HG03520 (cell line): ENCODE measurements at regions not wholly inside any gene's neighbourhood (a gene's known extent, or its start where the extent isn't known, plus 50 kb on each side); places are given as distances from the start of the nearest gene placed in this dataset.
"Not testable (repeated sequence)": the region's sequence is repeated elsewhere in the genome, so short reads cannot be mapped to it uniquely, and the experiment has no call there.

Experiments
- ATAC-seq: cut with Tn5 transposase; IDR thresholded peaks from one replicate; pipeline ENCODE4 v1.9.1; 2021; ENCODE audit warnings: mild to moderate bottlenecking, moderate library complexity; ENCODE audit not compliant: unreplicated experiment

DNA sequence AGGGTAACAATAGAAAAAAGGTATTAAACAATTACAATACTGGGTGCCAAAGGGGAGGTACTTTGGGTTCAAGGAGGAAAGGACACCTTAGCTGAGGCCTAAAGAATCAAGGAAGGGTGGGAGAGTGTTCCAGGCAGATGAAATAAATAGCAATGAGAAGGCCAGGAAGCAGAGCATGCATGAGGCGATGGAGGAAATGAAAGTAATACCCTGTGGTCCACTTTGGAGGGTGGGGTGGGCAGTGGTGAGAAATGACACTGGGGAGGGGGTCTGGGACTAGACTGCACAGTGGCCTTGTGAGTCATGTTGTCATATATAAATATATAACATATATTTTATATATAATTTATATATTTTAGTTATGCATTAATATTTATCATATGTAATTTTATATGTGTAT, 55.9 kb downstream of the BHLHE40 start:
- no peak for ATAC-seq

GRCh38 chr3:5035692-5036391, 56.6 kb downstream of the BHLHE40 start:
- ATAC-seq: no peak

DNA sequence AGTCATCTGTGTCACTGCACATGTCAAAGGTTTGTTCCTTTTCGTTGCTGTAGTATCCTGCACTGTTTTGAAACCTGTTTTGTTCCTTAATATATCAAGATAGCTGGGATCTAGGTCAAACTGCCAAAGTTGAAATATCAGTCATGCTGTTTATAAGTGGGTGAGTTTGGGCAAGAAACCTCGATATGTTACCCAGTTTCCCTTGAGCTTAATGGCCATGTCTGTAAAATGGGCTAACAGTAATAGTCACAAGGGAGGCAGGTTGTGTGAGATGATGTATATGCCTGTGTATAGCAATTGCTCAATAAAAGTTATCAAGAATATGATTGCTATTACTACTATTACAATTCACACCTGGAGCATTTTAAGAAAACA, 57.1 kb downstream of the BHLHE40 start:
- no peak for ATAC-seq

DNA sequence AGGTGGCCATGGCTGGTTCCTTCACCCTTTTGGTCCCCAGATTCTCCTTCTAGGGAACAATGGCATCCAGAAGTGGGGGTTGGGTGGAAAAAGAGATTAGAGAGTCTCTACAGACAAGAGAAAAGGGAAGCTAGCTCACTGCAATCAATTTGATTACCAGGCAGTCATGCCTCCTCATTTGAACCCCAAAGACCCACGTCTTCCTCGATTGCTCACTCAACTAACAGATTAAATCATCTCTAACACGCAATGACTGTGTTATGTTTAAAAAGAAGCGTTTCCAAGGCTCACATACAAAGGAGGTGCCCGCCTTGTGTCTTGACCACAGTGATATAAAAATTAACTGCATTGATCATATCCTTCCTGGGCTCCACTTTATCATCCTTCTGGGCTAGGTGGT, 57.6 kb downstream of the BHLHE40 start:
- no peak for ATAC-seq

- no peak for ATAC-seq
Measured at GRCh38 chr3:5039585-5039984, 60.3 kb downstream of the BHLHE40 start.

DNA sequence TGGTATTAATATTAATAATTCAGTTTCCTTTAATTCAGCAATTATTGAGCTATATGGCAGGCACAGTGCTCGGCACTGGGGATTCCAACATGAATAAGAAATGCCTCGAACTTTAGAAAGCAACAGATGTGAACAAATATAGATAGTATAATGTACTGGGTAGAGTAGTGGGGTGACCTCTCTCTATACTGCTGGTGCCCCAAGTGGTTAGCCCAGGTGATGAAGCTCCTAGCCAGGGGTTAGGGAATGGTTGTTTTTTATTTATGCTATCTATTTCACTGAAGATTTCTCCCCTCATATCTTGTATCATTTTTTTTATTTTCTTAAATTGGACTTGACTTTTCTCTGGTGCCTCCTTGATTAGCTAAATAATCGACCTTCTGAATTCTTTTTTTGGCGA, 62.1 kb downstream of the BHLHE40 start:
- no peak for ATAC-seq

DNA sequence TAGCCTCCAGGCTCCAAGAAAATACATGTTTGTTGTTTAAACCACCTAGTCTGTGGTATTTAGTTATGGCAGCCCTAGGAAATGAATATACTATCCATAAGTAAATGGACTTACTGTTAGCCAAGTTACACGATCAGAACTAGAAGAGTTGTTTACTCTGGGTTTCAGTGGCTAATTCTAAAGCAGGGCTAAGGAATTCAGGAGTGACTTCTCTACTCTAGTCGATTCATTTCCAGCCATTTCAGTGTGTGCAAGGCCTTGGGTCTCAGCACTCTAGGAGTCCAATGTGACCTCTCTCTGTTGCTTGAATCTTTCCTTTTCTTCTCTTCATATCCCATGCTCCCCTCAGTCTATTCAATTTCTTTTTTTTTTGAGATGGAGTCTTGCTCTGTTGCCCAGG, 66.7 kb downstream of the BHLHE40 start:
- ATAC-seq: no peak

DNA sequence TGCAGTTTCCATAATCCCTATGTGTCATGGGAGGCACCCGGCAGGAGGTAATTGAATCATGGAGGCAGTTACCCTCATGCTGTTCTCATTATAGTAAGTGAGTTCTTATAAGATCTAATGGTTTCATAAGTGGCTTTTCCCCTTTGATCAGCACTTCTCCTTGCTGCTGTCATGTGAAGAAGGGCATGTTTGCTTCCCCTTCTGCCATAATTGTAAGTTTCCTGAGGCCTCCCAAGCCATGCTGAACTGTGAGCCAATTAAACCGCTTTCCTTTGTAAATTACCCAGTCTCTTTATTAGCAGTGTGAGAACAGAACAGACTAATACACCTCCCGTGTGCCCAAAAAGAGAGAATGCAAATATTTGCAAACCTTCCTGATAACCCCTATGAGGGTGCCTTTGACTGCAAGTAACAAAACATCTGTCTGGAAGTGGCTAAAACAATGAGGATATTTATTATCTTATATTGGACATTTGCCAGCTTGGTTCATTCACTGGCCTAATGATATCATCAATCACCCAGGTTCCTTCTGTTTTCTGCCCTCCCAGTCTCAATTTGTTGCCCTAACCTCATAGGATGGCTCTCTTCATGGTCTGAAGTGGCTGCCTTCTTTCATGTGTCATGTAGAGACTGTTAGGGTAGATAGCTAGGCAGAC, 68.7 kb downstream of the BHLHE40 start:
- ATAC-seq: no peak

- ATAC-seq: no peak
Measured at GRCh38 chr3:5051772-5052171, 70.3 kb upstream of the ARL8B start.

GRCh38 chr3:5052247-5052646, 69.8 kb upstream of the ARL8B start:
- no peak for ATAC-seq

- ATAC-seq: no peak
Measured at GRCh38 chr3:5053021-5053831, 68.9 kb upstream of the ARL8B start.

- ATAC-seq: no peak
Measured at GRCh38 chr3:5054098-5054497, 68.0 kb upstream of the ARL8B start.

- ATAC-seq: not testable (repeated sequence)
Measured at GRCh38 chr3:5054579-5054978, 67.5 kb upstream of the ARL8B start.

- ATAC-seq: no peak
Measured at GRCh38 chr3:5055357-5056110, 66.6 kb upstream of the ARL8B start.

GRCh38 chr3:5056111-5056391, 66.0 kb upstream of the ARL8B start:
- ATAC-seq: no peak

GRCh38 chr3:5057272-5057671, 64.8 kb upstream of the ARL8B start:
- no peak for ATAC-seq

GRCh38 chr3:5057857-5058324, 64.2 kb upstream of the ARL8B start:
- peak; percentile 93 for ATAC-seq

DNA sequence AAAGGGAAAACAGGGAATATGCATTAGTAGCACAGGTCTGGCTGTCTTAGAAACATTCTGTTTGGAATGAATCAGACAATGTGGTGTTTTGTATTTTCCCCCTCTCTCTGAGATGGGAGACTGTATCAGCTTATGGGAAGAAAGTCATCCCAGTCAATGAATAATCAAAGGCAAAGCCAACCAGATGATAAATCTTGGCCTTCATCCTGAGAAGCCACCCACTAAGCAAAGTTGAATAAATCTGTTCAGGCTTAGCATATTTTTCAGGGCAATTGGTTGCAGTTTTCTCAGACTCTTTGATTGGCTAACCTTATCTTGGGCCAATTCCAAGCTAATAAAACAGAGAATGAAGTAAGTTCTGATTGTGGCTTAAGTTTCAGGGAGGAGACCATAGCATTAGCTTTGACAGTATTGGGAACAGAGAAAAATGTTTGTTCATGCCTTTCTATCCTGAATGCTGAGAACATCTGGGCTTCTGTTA, 63.6 kb upstream of the ARL8B start:
- no peak for ATAC-seq

GRCh38 chr3:5059782-5060181, 62.3 kb upstream of the ARL8B start:
- no peak for ATAC-seq

DNA sequence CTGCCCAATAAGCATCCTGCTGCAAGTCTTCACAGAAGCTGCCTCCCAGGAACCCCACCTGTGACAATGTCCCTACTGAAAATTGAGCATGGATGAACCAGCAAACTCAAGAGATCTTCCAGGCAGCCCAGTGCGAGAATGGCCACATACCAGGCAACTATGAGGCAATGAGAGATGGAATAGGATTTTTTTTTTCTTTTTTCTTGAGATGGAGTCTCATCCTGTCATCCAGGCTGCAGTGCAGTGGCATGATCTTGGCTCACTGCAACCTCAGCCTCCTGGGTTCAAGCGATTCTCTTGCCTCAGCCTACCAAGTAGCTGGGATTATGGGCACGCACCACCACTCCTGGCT, 60.9 kb upstream of the ARL8B start:
- ATAC-seq: no peak

- no peak for ATAC-seq
Measured at GRCh38 chr3:5063724-5064123, 58.4 kb upstream of the ARL8B start.
